Inferior parietal cortex (tissue), 1 donor: ENCODE measurements at regions not wholly inside any gene's neighbourhood (a gene's known extent, or its start where the extent isn't known, plus 50 kb on each side); places are given as distances from the start of the nearest gene placed in this dataset.

Experiments used
- DNase-seq: peaks from one replicate; pipeline ENCODE4 v3.0.0-alpha.2; 2016; ENCODE audit errors: extremely low spot score

- peak; percentile 65 for DNase-seq
Observed at GRCh38 chr22:46078241-46079092, 71.9 kb upstream of the PPARA start.

GRCh38 chr22:46079093-46079860 is 71.0 kb upstream of the PPARA start:
- DNase-seq, result no peak

- peak; percentile 85 for DNase-seq
Observed at GRCh38 chr22:46079861-46080821, 70.2 kb upstream of the PPARA start.

GRCh38 chr22:46081036-46081830 is 69.1 kb upstream of the PPARA start:
- DNase-seq, result peak; percentile 72

GRCh38 chr22:46081831-46082210 is 68.5 kb upstream of the PPARA start:
- peak; percentile 47 for DNase-seq

- no peak for DNase-seq
Observed at GRCh38 chr22:46082633-46083032, 67.7 kb upstream of the PPARA start.

GRCh38 chr22:46083383-46084350 is 66.7 kb upstream of the PPARA start:
- no peak for DNase-seq

GRCh38 chr22:46084376-46084775 is 66.0 kb upstream of the PPARA start:
- no peak for DNase-seq

GRCh38 chr22:46084943-46085827 is 65.1 kb upstream of the PPARA start:
- DNase-seq, result no peak

- no peak for DNase-seq
Observed at GRCh38 chr22:46085828-46086576, 64.3 kb upstream of the PPARA start.

- no peak for DNase-seq
Observed at GRCh38 chr22:46086577-46087335, 63.6 kb upstream of the PPARA start.

- no peak for DNase-seq
Observed at GRCh38 chr22:46087336-46087690, 63.0 kb upstream of the PPARA start.

GRCh38 chr22:46087816-46088277 is 62.5 kb upstream of the PPARA start:
- peak; percentile 90 for DNase-seq

GRCh38 chr22:46088541-46089311 is 61.6 kb upstream of the PPARA start:
- DNase-seq, result no peak

GRCh38 chr22:46089426-46090035 is 60.8 kb upstream of the PPARA start:
- DNase-seq, result no peak

- DNase-seq, result no peak
Observed at GRCh38 chr22:46090036-46090591, 60.2 kb upstream of the PPARA start.
